WTC11 (cell line): ENCODE measurements at regions not wholly inside any gene's neighbourhood (a gene's known extent, or its start where the extent isn't known, plus 50 kb on each side); places are given as distances from the start of the nearest gene placed in this dataset.

Experiments used
- ATAC-seq: fragments of 200-7000 bp; cut with Tn5 transposase; 2 replicates; pipeline ENCODE4 v1.10.0; 2021; ENCODE audit warnings: mild to moderate bottlenecking, moderate library complexity
- CTCF ChIA-PET: fragments of 300-600 bp; sonication (Branson Sonifier 250); formaldehyde crosslinking; loops from one replicate; lab custom pipeline; 2021; ENCODE audit warnings: antibody characterized with exemption; lab: Charles Lee
- POLR2A ChIA-PET: fragments of 350-600 bp; sonication (Branson Sonifier 250); formaldehyde crosslinking; loops from one replicate; lab custom pipeline; 2021; ENCODE audit warnings: antibody characterized with exemption; lab: Charles Lee
- DNase-seq: peaks from one replicate; pipeline ENCODE4 v3.0.0; 2021; ENCODE audit warnings: low spot score
- H3K27ac Mint-ChIP-seq: 2 replicates; pipeline ENCODE4 v1.8.0; 2021; ENCODE audit warnings: mixed read lengths
- H3K27me3 Mint-ChIP-seq: 2 replicates; pipeline ENCODE4 v1.8.0; 2021; ENCODE audit warnings: low read depth, mild to moderate bottlenecking, moderate library complexity, mixed read lengths
- H3K36me3 Mint-ChIP-seq: 2 replicates; pipeline ENCODE4 v1.8.0; 2021; ENCODE audit warnings: mixed read lengths
- H3K4me1 Mint-ChIP-seq: 2 replicates; pipeline ENCODE4 v1.8.0; 2022; ENCODE audit warnings: mixed read lengths
- H3K4me3 Mint-ChIP-seq: 2 replicates; pipeline ENCODE4 v1.8.0; 2021; ENCODE audit warnings: mild to moderate bottlenecking, moderate library complexity, mixed read lengths
- H3K9me3 Mint-ChIP-seq: 2 replicates; pipeline ENCODE4 v1.8.0; 2021; ENCODE audit warnings: mixed read lengths
- ATF1 ChIP-seq: sonication (generic); formaldehyde crosslinking; IDR thresholded peaks from 2 replicates; pipeline ENCODE4 v1.8.1; 2023; ENCODE audit warnings: mild to moderate bottlenecking, moderate library complexity, missing genetic modification reagents
- CREM ChIP-seq: sonication (generic); formaldehyde crosslinking; IDR thresholded peaks from 2 replicates; pipeline ENCODE4 v1.8.1; 2022; ENCODE audit warnings: mild to moderate bottlenecking, missing genetic modification reagents, moderate library complexity
- E2F1 ChIP-seq: sonication (generic); formaldehyde crosslinking; IDR thresholded peaks from 2 replicates; pipeline ENCODE4 v1.8.0; 2022; ENCODE audit warnings: mild to moderate bottlenecking, missing genetic modification reagents
- ETV6 ChIP-seq: sonication (generic); formaldehyde crosslinking; IDR thresholded peaks from 2 replicates; pipeline ENCODE4 v1.8.1; 2022; ENCODE audit warnings: mild to moderate bottlenecking, missing genetic modification reagents
- GABPB1 ChIP-seq: sonication (generic); formaldehyde crosslinking; IDR thresholded peaks from 2 replicates; pipeline ENCODE4 v1.8.1; 2023; ENCODE audit warnings: mild to moderate bottlenecking, missing genetic modification reagents
- HMGA2 ChIP-seq: fragments of 250-450 bp; sonication (Bioruptor Pico); IDR thresholded peaks from 2 replicates; pipeline ENCODE4 v1.4.0; 2021; ENCODE audit warnings: mild to moderate bottlenecking, moderate library complexity
- HMGXB4 ChIP-seq: sonication (generic); formaldehyde crosslinking; IDR thresholded peaks from 2 replicates; pipeline ENCODE4 v1.8.1; 2023; ENCODE audit warnings: mild to moderate bottlenecking, moderate library complexity, missing genetic modification reagents
- MAX ChIP-seq: sonication (generic); formaldehyde crosslinking; IDR thresholded peaks from 2 replicates; pipeline ENCODE4 v1.8.0; 2022; ENCODE audit warnings: mild to moderate bottlenecking, missing genetic modification reagents
- MLX ChIP-seq: sonication (generic); formaldehyde crosslinking; IDR thresholded peaks from 2 replicates; pipeline ENCODE4 v1.8.1; 2023; ENCODE audit warnings: mild to moderate bottlenecking, missing genetic modification reagents, moderate library complexity
- MYBL2 ChIP-seq: sonication (generic); formaldehyde crosslinking; IDR thresholded peaks from 2 replicates; pipeline ENCODE4 v1.8.1; 2023; ENCODE audit warnings: mild to moderate bottlenecking, moderate library complexity, missing genetic modification reagents
- NFE2L1 ChIP-seq: sonication (generic); formaldehyde crosslinking; IDR thresholded peaks from 2 replicates; pipeline ENCODE4 v1.8.1; 2023; ENCODE audit warnings: missing genetic modification reagents
- NR1H2 ChIP-seq: sonication (generic); formaldehyde crosslinking; IDR thresholded peaks from 2 replicates; pipeline ENCODE4 v1.9.0; 2021; ENCODE audit warnings: mild to moderate bottlenecking, moderate library complexity, missing genetic modification reagents
- NR3C1 ChIP-seq: sonication (generic); formaldehyde crosslinking; conservative IDR thresholded peaks from 2 replicates; pipeline ENCODE4 v1.8.1; 2023; ENCODE audit warnings: low read depth, mild to moderate bottlenecking, missing genetic modification reagents
- TP53 ChIP-seq: sonication (generic); formaldehyde crosslinking; IDR thresholded peaks from 2 replicates; pipeline ENCODE4 v1.8.1; 2023; ENCODE audit warnings: mild to moderate bottlenecking, missing genetic modification reagents
- USF1 ChIP-seq: sonication (generic); formaldehyde crosslinking; IDR thresholded peaks from 2 replicates; pipeline ENCODE4 v1.8.0; 2022; ENCODE audit warnings: mild to moderate bottlenecking, missing genetic modification reagents
- ZBTB43 ChIP-seq: sonication (generic); formaldehyde crosslinking; IDR thresholded peaks from 2 replicates; pipeline ENCODE4 v1.8.1; 2023; ENCODE audit warnings: mild to moderate bottlenecking, missing genetic modification reagents
- ZNF121 ChIP-seq: sonication (generic); formaldehyde crosslinking; IDR thresholded peaks from 2 replicates; pipeline ENCODE4 v1.8.0; 2023; ENCODE audit warnings: missing genetic modification reagents
- ZNF317 ChIP-seq: sonication (generic); formaldehyde crosslinking; IDR thresholded peaks from 2 replicates; pipeline ENCODE4 v1.8.1; 2023; ENCODE audit warnings: low read depth, mild to moderate bottlenecking, moderate library complexity, missing genetic modification reagents, borderline replicate concordance
- ZNF396 ChIP-seq: fragments of 250-450 bp; sonication (Bioruptor Pico); IDR thresholded peaks from 2 replicates; pipeline ENCODE4 v1.8.0; 2021; ENCODE audit warnings: mild to moderate bottlenecking, moderate library complexity, borderline replicate concordance
- ZNF512 ChIP-seq: sonication (generic); formaldehyde crosslinking; IDR thresholded peaks from 2 replicates; pipeline ENCODE4 v1.8.1; 2022; ENCODE audit warnings: missing genetic modification reagents, borderline replicate concordance
- ZNF671 ChIP-seq: fragments of 250-450 bp; sonication (Bioruptor Pico); IDR thresholded peaks from 2 replicates; pipeline ENCODE4 v1.8.0; 2021; ENCODE audit warnings: mild to moderate bottlenecking

GRCh38 chr10:130737186-130737585 lies 574.3 kb downstream of the TCERG1L start (continued):
- TF ChIP-seq E2F1 (CRISPR knock-in tag): no peak

GRCh38 chr10:130737621-130738020 lies 573.9 kb downstream of the TCERG1L start:
- no peaks in the 10 kb centered on the region for H3K4me1 Mint-ChIP-seq
- DNase-seq (no peak), ATAC-seq (no peak)
- TF ChIP-seq MYBL2 (CRISPR knock-in tag): no peak
- TF ChIP-seq CREM (CRISPR knock-in tag): no peak
- no peak for TF ChIP-seq NR1H2 (CRISPR knock-in tag)
- TF ChIP-seq ATF1 (CRISPR knock-in tag): no peak
- TF ChIP-seq ETV6 (CRISPR knock-in tag): no peak
- no peak for TF ChIP-seq MLX
- TF ChIP-seq NFE2L1: no peak
- no peak for TF ChIP-seq MAX (CRISPR knock-in tag)
- no peak for TF ChIP-seq ZNF317
- no peak for TF ChIP-seq HMGA2
- no peak for TF ChIP-seq ZNF396 (CRISPR knock-in tag)
- TF ChIP-seq TP53 (CRISPR knock-in tag): no peak
- no peak for TF ChIP-seq NR3C1
- no peak for TF ChIP-seq ZNF512 (CRISPR knock-in tag)
- no peak for TF ChIP-seq USF1 (CRISPR knock-in tag)
- peaks cover 18% of the 10 kb centered on the region for H3K27me3 Mint-ChIP-seq
- H3K36me3 Mint-ChIP-seq: peaks cover 76% of the 10 kb centered on the region
- peaks cover 76% of the 10 kb centered on the region for H3K9me3 Mint-ChIP-seq
- POLR2A ChIA-PET: no interaction called here
- H3K27ac Mint-ChIP-seq: no peak overlapping the region
- H3K4me3 Mint-ChIP-seq: no peak overlapping the region
- CTCF ChIA-PET: no interaction called here

GRCh38 chr10:130739016-130739756 lies 572.3 kb downstream of the TCERG1L start:
- POLR2A ChIA-PET: no interaction called here
- peaks cover 66% of the 10 kb centered on the region for H3K36me3 Mint-ChIP-seq
- ATAC-seq (no peak), DNase-seq (no peak)
- CTCF ChIA-PET: no interaction called here
- no peak overlapping the region for H3K4me3 Mint-ChIP-seq
- TF ChIP-seq CREM (CRISPR knock-in tag): no peak
- no peak for TF ChIP-seq HMGXB4 (CRISPR knock-in tag)
- TF ChIP-seq ZNF671 (CRISPR knock-in tag): no peak
- TF ChIP-seq ZNF121: no peak
- no peak for TF ChIP-seq ZBTB43 (CRISPR knock-in tag)
- no peak for TF ChIP-seq GABPB1 (CRISPR knock-in tag)
- no peak for TF ChIP-seq HMGA2
- peaks cover 9% of the 10 kb centered on the region for H3K27me3 Mint-ChIP-seq
- peaks cover 66% of the 10 kb centered on the region for H3K9me3 Mint-ChIP-seq
- H3K4me1 Mint-ChIP-seq: peaks cover under 1% of the 10 kb centered on the region
- H3K27ac Mint-ChIP-seq: no peak overlapping the region
